H9 (cell line): ENCODE measurements at regions not wholly inside any gene's neighbourhood (a gene's known extent, or its start where the extent isn't known, plus 50 kb on each side); places are given as distances from the start of the nearest gene placed in this dataset.

Experiments used
- DNase-seq: peaks from one replicate; pipeline ENCODE4 v3.0.0-alpha.2; 2017
- H2AFZ ChIP-seq: one replicate; pipeline ENCODE4 v1.6.1; 2013; ENCODE audit warnings: mild to moderate bottlenecking, low read length, control low read depth, moderate library complexity
- H2AK5ac ChIP-seq: 2 replicates; pipeline ENCODE4 v1.6.1; 2013; ENCODE audit warnings: low read length, control low read depth, mixed read lengths; ENCODE audit not compliant: insufficient read length
- H2BK120ac ChIP-seq: one replicate; pipeline ENCODE4 v1.6.1; 2013; ENCODE audit warnings: low read depth, mild to moderate bottlenecking, low read length, control low read depth, inconsistent platforms; ENCODE audit not compliant: poor library complexity, severe bottlenecking
- H2BK12ac ChIP-seq: 2 replicates; pipeline ENCODE4 v1.6.1; 2013; ENCODE audit warnings: low read length, control low read depth, mixed read lengths, low read depth; ENCODE audit not compliant: insufficient read length
- H2BK15ac ChIP-seq: 2 replicates; pipeline ENCODE4 v1.6.1; 2013; ENCODE audit warnings: low read depth, low read length, control low read depth
- H2BK20ac ChIP-seq: one replicate; pipeline ENCODE4 v1.6.1; 2013; ENCODE audit warnings: low read depth, mild to moderate bottlenecking, low read length, control low read depth, inconsistent platforms; ENCODE audit not compliant: poor library complexity, severe bottlenecking
- H2BK5ac ChIP-seq: 2 replicates; pipeline ENCODE4 v1.6.1; 2013; ENCODE audit warnings: low read length, control low read depth, mixed read lengths; ENCODE audit not compliant: insufficient read length
- H3K14ac ChIP-seq: 2 replicates; pipeline ENCODE4 v1.6.1; 2013; ENCODE audit warnings: low read length, control low read depth; ENCODE audit not compliant: insufficient read depth
- H3K18ac ChIP-seq: 2 replicates; pipeline ENCODE4 v1.6.1; 2013; ENCODE audit warnings: low read depth, mild to moderate bottlenecking, mixed read lengths, low read length, control low read depth; ENCODE audit not compliant: insufficient read length
- H3K23ac ChIP-seq: 2 replicates; pipeline ENCODE4 v1.6.1; 2013; ENCODE audit warnings: low read length, control low read depth, mixed read lengths, low read depth; ENCODE audit not compliant: insufficient read length
- H3K23me2 ChIP-seq: 2 replicates; pipeline ENCODE4 v1.6.1; 2013; ENCODE audit warnings: low read depth, mild to moderate bottlenecking, mixed read lengths, low read length, control low read depth; ENCODE audit not compliant: insufficient read length, poor library complexity, severe bottlenecking
- H3K27ac ChIP-seq: 2 replicates; pipeline ENCODE4 v1.5.1; 2013; ENCODE audit warnings: low read length, control low read depth, mixed read lengths, low read depth; ENCODE audit not compliant: insufficient read length
- H3K27me3 ChIP-seq: 2 replicates; pipeline ENCODE4 v1.6.1; 2013; ENCODE audit warnings: low read length, control low read depth, inconsistent platforms; ENCODE audit not compliant: insufficient read depth
- H3K4ac ChIP-seq: 2 replicates; pipeline ENCODE4 v1.6.1; 2013; ENCODE audit warnings: low read depth, mild to moderate bottlenecking, control low read depth, inconsistent platforms, low read length, moderate library complexity
- H3K4me1 ChIP-seq: 2 replicates; pipeline ENCODE4 v1.6.1; 2013; ENCODE audit warnings: low read length, control low read depth, inconsistent platforms; ENCODE audit not compliant: insufficient read depth
- H3K4me2 ChIP-seq: 2 replicates; pipeline ENCODE4 v1.6.1; 2013; ENCODE audit warnings: low read length, control low read depth, mixed read lengths; ENCODE audit not compliant: insufficient read length, insufficient read depth
- H3K56ac ChIP-seq: 2 replicates; pipeline ENCODE4 v1.6.1; 2013; ENCODE audit warnings: low read depth, mild to moderate bottlenecking, mixed read lengths, low read length, control low read depth; ENCODE audit not compliant: insufficient read length
- H3K79me1 ChIP-seq: 2 replicates; pipeline ENCODE4 v1.6.1; 2013; ENCODE audit warnings: low read depth, mild to moderate bottlenecking, moderate library complexity, low read length, control low read depth, inconsistent platforms; ENCODE audit not compliant: insufficient read depth, poor library complexity, severe bottlenecking
- H3K79me2 ChIP-seq: 2 replicates; pipeline ENCODE4 v1.6.1; 2013; ENCODE audit warnings: low read length, control low read depth, inconsistent platforms; ENCODE audit not compliant: insufficient read depth
- H3K9ac ChIP-seq: 2 replicates; pipeline ENCODE4 v1.6.1; 2013; ENCODE audit warnings: low read length, control low read depth, mixed read lengths; ENCODE audit not compliant: insufficient read length; ENCODE audit errors: extremely low read depth
- H3K9me3 ChIP-seq: one replicate; pipeline ENCODE4 v1.6.1; 2013; ENCODE audit warnings: low read depth, low read length, inconsistent platforms; ENCODE audit not compliant: control insufficient read depth
- H3T11ph ChIP-seq: one replicate; pipeline ENCODE4 v1.6.1; 2013; ENCODE audit warnings: mild to moderate bottlenecking, low read length, control low read depth, inconsistent platforms
- H4K20me1 ChIP-seq: one replicate; pipeline ENCODE4 v1.6.1; 2013; ENCODE audit not compliant: control insufficient read depth, insufficient read length, insufficient read depth
- H4K5ac ChIP-seq: 2 replicates; pipeline ENCODE4 v1.6.1; 2013; ENCODE audit warnings: low read depth, mild to moderate bottlenecking, mixed read lengths, low read length, control low read depth; ENCODE audit not compliant: insufficient read length
- H4K8ac ChIP-seq: replicated peaks from 2 replicates; pipeline ENCODE4 v1.6.1; 2013; ENCODE audit warnings: low read length, control low read depth, mixed read lengths, low read depth; ENCODE audit not compliant: insufficient read length
- H4K91ac ChIP-seq: 2 replicates; pipeline ENCODE4 v1.6.1; 2013; ENCODE audit warnings: low read depth, mild to moderate bottlenecking, moderate library complexity, mixed read lengths, low read length, control low read depth; ENCODE audit not compliant: insufficient read length
- H3K27ac Mint-ChIP-seq, 3 experiments: 2 replicates in 2 of 3; 3 replicates in 1 of 3; pipeline ENCODE4 v1.8.0; 2020 to 2021; ENCODE audit warnings: mixed read lengths in 3 of 3, mild to moderate bottlenecking in 1 of 3, moderate library complexity in 1 of 3
- H3K27me3 Mint-ChIP-seq: 2 replicates; pipeline ENCODE4 v1.8.0; 2021; ENCODE audit warnings: low read depth, mild to moderate bottlenecking, moderate library complexity, mixed read lengths
- H3K36me3 Mint-ChIP-seq, 3 experiments: 2 replicates in 2 of 3; 3 replicates in 1 of 3; pipeline ENCODE4 v1.8.0; 2020 to 2021; ENCODE audit warnings: low read depth in 3 of 3, mixed read lengths in 3 of 3; ENCODE audit not compliant: insufficient read depth in 1 of 3
- H3K4me1 Mint-ChIP-seq, 2 experiments: 2 replicates each; pipeline ENCODE4 v1.8.0; 2020; ENCODE audit warnings: mixed read lengths in 2 of 2
- H3K4me3 Mint-ChIP-seq, 2 experiments: 2 replicates in 1 of 2; 3 replicates in 1 of 2; pipeline ENCODE4 v1.8.0; 2020 to 2021; ENCODE audit warnings: mild to moderate bottlenecking in 2 of 2, mixed read lengths in 2 of 2, moderate library complexity in 1 of 2
- H3K9me3 Mint-ChIP-seq, 2 experiments: 2 replicates in 1 of 2; 3 replicates in 1 of 2; pipeline ENCODE4 v1.8.0; 2020; ENCODE audit warnings: mild to moderate bottlenecking in 2 of 2, mixed read lengths in 2 of 2, moderate library complexity in 1 of 2
- WGBS: extraction: QIAGEN DNeasy Blood & Tissue Kit; methylation state at CpG from one replicate; pipeline ENCODE4 v1.1.7; 2013; ENCODE audit warnings: missing lambda C conversion rate, low lambda C conversion rate, mixed read lengths; ENCODE audit not compliant: insufficient read length; ENCODE audit errors: extremely low coverage; 5-methylcytosine and 5-hydroxymethylcytosine counted together
- TF ChIP-seq, protein P1 (sequence below): fragments of 200-600 bp; sonication (generic); conservative IDR thresholded peaks from 3 replicates; pipeline ENCODE4 v1.8.0; 2021; ENCODE audit warnings: antibody characterized with exemption, mild to moderate bottlenecking

DNA sequence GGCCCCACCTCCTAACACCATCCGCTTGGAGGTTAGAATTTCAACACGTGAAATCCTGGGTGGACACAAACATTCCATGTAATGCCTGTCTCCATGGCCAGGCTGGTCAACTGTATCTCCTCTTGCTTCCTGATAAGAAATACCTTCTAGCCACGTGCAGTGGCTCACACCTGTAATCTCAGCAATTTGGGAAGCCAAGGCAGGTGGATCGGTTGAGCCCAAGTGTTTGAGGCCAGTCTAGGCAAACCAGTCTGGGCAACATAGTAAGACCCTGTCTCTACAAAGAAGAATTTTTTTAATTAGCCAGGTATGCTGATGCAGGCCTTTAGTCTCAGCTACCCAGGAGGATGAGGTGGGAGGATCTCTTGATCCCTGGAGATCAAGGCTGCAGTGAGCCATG, 58.3 kb upstream of the GALNT2 start:
- H3K27me3 Mint-ChIP-seq: peaks cover 8% of the 10 kb centered on the region
- H3K79me2 ChIP-seq: no peaks in the 10 kb centered on the region
- H3K23ac ChIP-seq: no peak overlapping the region
- H3K9me3 Mint-ChIP-seq: no peaks in the 10 kb centered on the region
- peaks cover 12 to 18% of the 10 kb centered on the region in 2 experiments for H3K4me1 Mint-ChIP-seq
- H4K20me1 ChIP-seq: no peaks in the 10 kb centered on the region
- DNase-seq: no peak
- no peak overlapping the region for H2BK15ac ChIP-seq
- no peak overlapping the region for H2BK20ac ChIP-seq
- no peak overlapping the region for H3K14ac ChIP-seq
- H3K18ac ChIP-seq: no peak overlapping the region
- H3K56ac ChIP-seq: no peak overlapping the region
- no peak overlapping the region for H2BK12ac ChIP-seq
- H3K4ac ChIP-seq: no peak overlapping the region
- H3K23me2 ChIP-seq: peaks cover 2% of the 10 kb centered on the region
- no peaks in the 10 kb centered on the region for H3K79me1 ChIP-seq
- no peak overlapping the region for H3K27ac ChIP-seq
- H2AFZ ChIP-seq: no peak overlapping the region
- H2BK5ac ChIP-seq: no peak overlapping the region
- H3K9me3 ChIP-seq: no peaks in the 10 kb centered on the region
- no peak overlapping the region for H2AK5ac ChIP-seq
- no peaks in the 10 kb centered on the region for H3K27me3 ChIP-seq
- H3K4me1 ChIP-seq: no peaks in the 10 kb centered on the region
- H4K91ac ChIP-seq: no peak overlapping the region
- TF ChIP-seq, protein P1, sequence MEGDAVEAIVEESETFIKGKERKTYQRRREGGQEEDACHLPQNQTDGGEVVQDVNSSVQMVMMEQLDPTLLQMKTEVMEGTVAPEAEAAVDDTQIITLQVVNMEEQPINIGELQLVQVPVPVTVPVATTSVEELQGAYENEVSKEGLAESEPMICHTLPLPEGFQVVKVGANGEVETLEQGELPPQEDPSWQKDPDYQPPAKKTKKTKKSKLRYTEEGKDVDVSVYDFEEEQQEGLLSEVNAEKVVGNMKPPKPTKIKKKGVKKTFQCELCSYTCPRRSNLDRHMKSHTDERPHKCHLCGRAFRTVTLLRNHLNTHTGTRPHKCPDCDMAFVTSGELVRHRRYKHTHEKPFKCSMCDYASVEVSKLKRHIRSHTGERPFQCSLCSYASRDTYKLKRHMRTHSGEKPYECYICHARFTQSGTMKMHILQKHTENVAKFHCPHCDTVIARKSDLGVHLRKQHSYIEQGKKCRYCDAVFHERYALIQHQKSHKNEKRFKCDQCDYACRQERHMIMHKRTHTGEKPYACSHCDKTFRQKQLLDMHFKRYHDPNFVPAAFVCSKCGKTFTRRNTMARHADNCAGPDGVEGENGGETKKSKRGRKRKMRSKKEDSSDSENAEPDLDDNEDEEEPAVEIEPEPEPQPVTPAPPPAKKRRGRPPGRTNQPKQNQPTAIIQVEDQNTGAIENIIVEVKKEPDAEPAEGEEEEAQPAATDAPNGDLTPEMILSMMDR: no peak
- 0 out of 7 replicates have a peak, but pooled peaks cover 0 to 2% (median 0%) of the 10 kb centered on the region in 3 experiments for H3K36me3 Mint-ChIP-seq
- H3T11ph ChIP-seq: no peak overlapping the region
- H4K8ac ChIP-seq: no peak overlapping the region
- H3K27ac Mint-ChIP-seq: peak overlapping the region in 1 of 3 experiments; percentile 57; a peak in 1 of 7 replicates
- H3K9ac ChIP-seq: no peak overlapping the region
- no peak overlapping the region for H3K4me2 ChIP-seq
- H4K5ac ChIP-seq: no peak overlapping the region
- no peak overlapping the region for H3K4me3 Mint-ChIP-seq
- WGBS: no CpG with 5 or more reads among the region's 4 CpGs
- H2BK120ac ChIP-seq: no peak overlapping the region
